ENCODE measurements at regions not wholly inside any gene's neighbourhood (a gene's known extent, or its start where the extent isn't known, plus 50 kb on each side); places are given as distances from the start of the nearest gene placed in this dataset.

DNA sequence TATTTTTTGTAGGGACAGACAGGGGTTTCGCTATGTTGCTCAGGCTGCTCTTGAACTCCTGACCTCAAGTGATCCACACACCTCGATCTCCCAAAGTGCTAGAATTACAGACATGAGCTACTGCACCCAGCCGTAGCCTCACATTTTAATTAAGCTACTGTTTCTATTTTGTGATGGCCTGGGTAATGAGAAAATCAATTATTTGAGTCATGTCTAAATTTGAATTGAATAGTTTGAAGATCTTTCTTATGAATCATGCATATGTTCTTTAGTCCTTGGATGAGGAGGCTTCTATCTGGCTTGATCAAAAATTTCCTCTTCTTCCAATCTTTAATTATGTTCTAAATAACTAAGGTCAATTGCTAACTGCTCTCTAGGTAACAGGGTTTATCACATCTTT, 175.0 kb downstream of the REEP3 start:
- Histone ChIP-seq H3K9me3 (ENCODE audit: control insufficient read depth in 2 of 2, low read length in 2 of 2) (no peaks in the 10 kb centered on the region), H3K4me3 (ENCODE audit: low read length in 2 of 2) (no peak overlapping the region), H3K9ac (ENCODE audit: low read length in 2 of 2) (no peak overlapping the region), H3K27me3 (ENCODE audit: control insufficient read depth in 1 of 2, insufficient read depth in 2 of 2, low read length in 2 of 2) (no peaks in the 10 kb centered on the region), H3K4me1 (ENCODE audit: control insufficient read depth, insufficient read depth, low read length) (peaks cover 21% of the 10 kb centered on the region), H3K36me3 (ENCODE audit: control insufficient read depth in 2 of 2, insufficient read depth in 2 of 2, low read length in 2 of 2) (no peaks in the 10 kb centered on the region), H3K27ac (ENCODE audit: low read length) (no peak overlapping the region)

DNA sequence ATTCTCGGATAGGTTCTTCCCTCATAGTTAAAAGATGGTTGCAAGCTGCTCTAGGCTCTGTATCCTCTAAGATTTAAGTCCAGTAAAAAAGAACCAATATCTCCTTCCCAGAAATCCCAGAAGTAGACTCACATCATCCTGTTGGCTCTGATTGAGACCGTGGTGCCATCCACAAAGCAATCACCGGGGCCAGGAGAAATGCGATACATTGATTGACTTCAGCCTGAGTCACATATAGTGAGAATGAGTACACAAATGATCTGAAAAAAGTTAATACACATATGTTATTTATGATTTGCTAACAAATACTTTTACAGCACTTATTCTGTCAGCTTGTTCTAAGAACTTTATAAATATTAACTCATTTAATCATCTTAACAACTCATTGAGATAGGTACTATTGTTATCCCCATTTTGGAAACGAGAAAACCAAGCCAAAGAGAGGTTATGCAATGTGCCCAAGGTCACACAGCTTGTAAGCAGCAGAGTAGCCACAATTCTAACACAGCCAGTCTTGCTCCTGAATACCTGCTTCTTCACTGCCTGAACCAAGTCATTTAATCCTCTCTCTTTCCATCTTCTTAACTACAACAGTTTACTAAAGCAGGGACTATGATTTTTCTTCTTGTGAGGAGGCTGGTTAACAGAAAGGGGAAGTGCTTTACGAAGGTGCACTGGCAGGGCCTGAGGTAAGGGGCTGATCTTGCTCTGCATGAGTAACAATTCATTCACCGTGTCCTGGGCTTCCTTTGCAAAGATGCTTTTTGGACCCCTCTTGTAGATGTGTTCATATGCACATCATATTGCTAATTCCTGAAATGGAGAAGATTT, 177.0 kb downstream of the REEP3 start:
- Histone ChIP-seq H3K9ac (ENCODE audit: low read length in 2 of 2) (no peak overlapping the region), H3K4me1 (ENCODE audit: control insufficient read depth, insufficient read depth, low read length) (peaks cover 21% of the 10 kb centered on the region), H3K9me3 (ENCODE audit: control insufficient read depth in 2 of 2, low read length in 2 of 2) (no peaks in the 10 kb centered on the region), H3K4me3 (ENCODE audit: low read length in 2 of 2) (no peak overlapping the region), H3K27ac (ENCODE audit: low read length) (peak overlapping the region; percentile 66), H3K27me3 (ENCODE audit: control insufficient read depth in 1 of 2, insufficient read depth in 2 of 2, low read length in 2 of 2) (no peaks in the 10 kb centered on the region), H3K36me3 (ENCODE audit: control insufficient read depth in 2 of 2, insufficient read depth in 2 of 2, low read length in 2 of 2) (no peaks in the 10 kb centered on the region)

DNA sequence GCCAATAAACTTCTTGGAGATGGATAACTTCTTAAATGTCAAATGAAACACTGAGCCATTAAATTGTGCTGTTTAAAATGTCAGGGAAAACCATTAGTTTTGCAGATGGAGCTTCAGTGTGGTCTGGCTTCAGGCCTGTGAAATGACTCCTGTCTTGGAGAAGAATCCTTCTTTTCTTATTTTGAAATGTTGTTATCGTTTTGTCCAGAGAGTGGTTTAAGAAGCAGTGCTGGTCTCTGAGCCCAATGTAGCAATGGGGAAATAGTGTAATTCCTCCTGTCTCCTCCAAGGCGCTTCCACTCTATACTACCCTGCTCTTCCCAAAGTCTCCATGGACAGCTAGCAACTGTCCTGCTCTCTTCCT, 177.6 kb downstream of the REEP3 start:
- peaks cover 21% of the 10 kb centered on the region for H3K4me1 ChIP-seq (ENCODE audit: control insufficient read depth, insufficient read depth, low read length)

DNA sequence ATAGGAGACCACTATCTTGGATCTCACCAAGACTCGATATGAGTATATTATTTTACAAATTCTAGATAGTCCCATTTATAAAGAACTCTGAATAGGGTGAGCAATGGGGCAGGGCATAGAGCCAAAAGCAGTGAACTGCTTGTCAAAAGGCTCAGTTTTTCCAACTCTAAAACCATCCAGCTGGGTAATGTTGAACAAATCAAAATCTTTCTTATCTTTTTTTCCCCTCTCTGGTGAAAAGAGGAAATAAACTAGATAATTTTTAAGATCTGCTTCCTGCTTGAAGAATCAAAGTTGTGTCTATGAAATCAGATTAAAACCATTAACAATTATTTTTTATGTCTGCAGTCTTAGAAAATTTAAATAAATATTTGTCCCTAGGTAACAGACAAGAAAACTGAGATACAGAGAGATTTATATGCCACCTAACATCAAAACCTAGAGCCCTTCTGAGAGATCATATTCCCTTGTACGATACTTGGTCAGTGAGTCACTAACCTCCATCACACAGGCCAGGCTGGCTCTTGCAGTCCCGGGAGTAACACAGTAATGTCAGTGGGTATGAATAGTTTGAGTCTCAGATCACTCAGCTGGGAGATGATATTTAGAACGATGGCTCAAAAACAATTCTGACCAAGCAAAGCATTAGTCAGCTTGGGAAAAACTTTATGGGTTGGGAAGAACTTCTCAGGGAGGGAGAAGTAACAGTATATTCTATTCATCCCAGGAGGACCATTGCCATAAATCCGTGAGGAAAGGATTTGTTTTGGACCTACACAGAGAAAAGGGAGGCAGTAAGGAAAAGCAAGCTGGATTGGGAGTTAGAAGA, 178.8 kb downstream of the REEP3 start:
- Histone ChIP-seq H3K4me1 (ENCODE audit: control insufficient read depth, insufficient read depth, low read length) (peaks cover 21% of the 10 kb centered on the region), H3K9ac (ENCODE audit: low read length in 2 of 2) (no peak overlapping the region), H3K4me3 (ENCODE audit: low read length in 2 of 2) (no peak overlapping the region), H3K27ac (ENCODE audit: low read length) (peak overlapping the region; percentile 66), H3K36me3 (ENCODE audit: control insufficient read depth in 2 of 2, insufficient read depth in 2 of 2, low read length in 2 of 2) (no peaks in the 10 kb centered on the region), H3K9me3 (ENCODE audit: control insufficient read depth in 2 of 2, low read length in 2 of 2) (no peaks in the 10 kb centered on the region), H3K27me3 (ENCODE audit: control insufficient read depth in 1 of 2, insufficient read depth in 2 of 2, low read length in 2 of 2) (no peaks in the 10 kb centered on the region)

More for the DNA sequence above, 177.6 kb downstream of the REEP3 start:
- Histone ChIP-seq H3K9me3 (ENCODE audit: control insufficient read depth in 2 of 2, low read length in 2 of 2) (no peaks in the 10 kb centered on the region), H3K36me3 (ENCODE audit: control insufficient read depth in 2 of 2, insufficient read depth in 2 of 2, low read length in 2 of 2) (no peaks in the 10 kb centered on the region), H3K27ac (ENCODE audit: low read length) (peak overlapping the region; percentile 66), H3K27me3 (ENCODE audit: control insufficient read depth in 1 of 2, insufficient read depth in 2 of 2, low read length in 2 of 2) (no peaks in the 10 kb centered on the region), H3K4me3 (ENCODE audit: low read length in 2 of 2) (no peak overlapping the region), H3K9ac (ENCODE audit: low read length in 2 of 2) (no peak overlapping the region)

DNA sequence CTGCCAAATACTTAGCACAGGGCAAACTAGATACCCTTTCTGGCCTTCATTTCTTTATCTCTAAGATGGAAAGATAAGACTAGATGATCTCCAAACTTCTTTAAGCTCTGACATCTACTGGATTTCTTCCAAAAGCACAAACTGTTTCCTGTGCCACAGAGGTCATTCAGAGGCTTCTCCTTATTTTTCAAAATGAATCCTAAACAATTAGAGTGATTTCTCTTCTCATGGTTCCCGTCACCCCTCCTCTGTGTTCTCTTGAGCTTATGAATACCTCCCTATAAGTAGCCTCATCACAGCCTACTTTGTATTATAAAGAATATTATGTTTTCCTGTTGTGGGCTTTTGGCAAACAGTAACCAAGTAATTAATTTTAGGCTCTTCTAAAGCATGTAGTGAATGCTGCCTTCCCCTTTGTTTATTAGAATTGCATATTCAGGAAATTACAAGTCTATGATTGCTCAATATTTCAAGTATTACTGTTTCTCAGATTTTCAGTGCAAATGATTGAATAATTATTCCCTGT, 179.5 kb downstream of the REEP3 start:
- no peaks in the 10 kb centered on the region for H3K9me3 ChIP-seq (ENCODE audit: control insufficient read depth in 2 of 2, low read length in 2 of 2)
- no peak overlapping the region for H3K9ac ChIP-seq (ENCODE audit: low read length in 2 of 2)
- H3K4me3 ChIP-seq (ENCODE audit: low read length in 2 of 2), result no peak overlapping the region
- H3K4me1 ChIP-seq (ENCODE audit: control insufficient read depth, insufficient read depth, low read length), result peaks cover 21% of the 10 kb centered on the region
- no peaks in the 10 kb centered on the region for H3K36me3 ChIP-seq (ENCODE audit: control insufficient read depth in 2 of 2, insufficient read depth in 2 of 2, low read length in 2 of 2)
- H3K27me3 ChIP-seq (ENCODE audit: control insufficient read depth in 1 of 2, insufficient read depth in 2 of 2, low read length in 2 of 2), result no peaks in the 10 kb centered on the region
- peak overlapping the region; percentile 66 for H3K27ac ChIP-seq (ENCODE audit: low read length)

DNA sequence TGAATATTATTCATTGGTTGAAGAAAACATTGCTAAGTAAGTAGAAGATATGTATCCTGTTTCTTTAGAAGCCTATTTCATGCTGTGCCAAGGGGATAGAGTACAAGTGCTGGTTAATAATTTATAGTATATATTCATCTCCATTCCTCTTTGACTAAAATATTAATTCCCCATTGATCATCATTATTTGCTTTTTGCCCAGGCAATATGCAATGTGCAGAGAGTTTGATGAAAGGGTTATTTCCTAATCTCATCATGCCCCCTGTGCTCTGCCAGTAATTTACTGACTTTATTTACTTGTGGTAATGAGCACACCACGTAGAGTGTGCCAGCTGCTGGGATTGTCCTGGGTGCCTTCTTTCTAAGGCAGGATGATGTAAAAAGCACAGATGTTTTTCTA, 180.9 kb downstream of the REEP3 start:
- H3K9ac ChIP-seq (ENCODE audit: low read length in 2 of 2), result no peak overlapping the region
- H3K27me3 ChIP-seq (ENCODE audit: control insufficient read depth in 1 of 2, insufficient read depth in 2 of 2, low read length in 2 of 2), result no peaks in the 10 kb centered on the region
- H3K4me1 ChIP-seq (ENCODE audit: control insufficient read depth, insufficient read depth, low read length), result peaks cover 21% of the 10 kb centered on the region
- H3K27ac ChIP-seq (ENCODE audit: low read length), result no peak overlapping the region
- H3K9me3 ChIP-seq (ENCODE audit: control insufficient read depth in 2 of 2, low read length in 2 of 2), result no peaks in the 10 kb centered on the region
- H3K4me3 ChIP-seq (ENCODE audit: low read length in 2 of 2), result no peak overlapping the region
- H3K36me3 ChIP-seq (ENCODE audit: control insufficient read depth in 2 of 2, insufficient read depth in 2 of 2, low read length in 2 of 2), result no peaks in the 10 kb centered on the region

DNA sequence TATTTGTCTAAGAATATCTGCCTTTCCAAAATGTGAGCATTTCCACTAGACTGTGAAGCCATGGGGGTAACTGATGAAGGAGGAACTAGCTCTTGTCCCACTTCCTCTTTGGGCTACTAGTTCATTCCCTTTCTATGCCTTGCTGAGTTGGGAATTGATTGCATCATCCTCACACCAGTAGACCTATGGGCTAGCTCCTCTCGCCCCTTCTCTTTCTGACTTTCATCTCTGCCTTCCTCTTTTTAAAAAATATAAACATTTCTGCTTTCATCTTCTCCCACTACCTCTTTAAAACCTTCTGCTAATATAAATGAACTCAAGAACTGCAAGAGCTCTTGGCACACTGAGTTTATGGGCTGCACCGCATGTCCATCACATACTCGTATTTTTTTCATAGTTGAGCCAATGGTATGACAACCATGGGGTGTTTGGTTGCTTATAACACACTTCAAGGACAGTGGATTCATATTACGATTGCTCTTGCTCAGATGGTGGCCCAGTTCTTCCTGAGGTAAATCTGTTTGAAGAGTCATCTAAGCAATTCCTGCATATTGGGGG, 182.0 kb downstream of the REEP3 start:
- Histone ChIP-seq H3K27ac (ENCODE audit: low read length) (no peak overlapping the region), H3K9ac (ENCODE audit: low read length in 2 of 2) (no peak overlapping the region), H3K4me1 (ENCODE audit: control insufficient read depth, insufficient read depth, low read length) (peaks cover 22% of the 10 kb centered on the region)

DNA sequence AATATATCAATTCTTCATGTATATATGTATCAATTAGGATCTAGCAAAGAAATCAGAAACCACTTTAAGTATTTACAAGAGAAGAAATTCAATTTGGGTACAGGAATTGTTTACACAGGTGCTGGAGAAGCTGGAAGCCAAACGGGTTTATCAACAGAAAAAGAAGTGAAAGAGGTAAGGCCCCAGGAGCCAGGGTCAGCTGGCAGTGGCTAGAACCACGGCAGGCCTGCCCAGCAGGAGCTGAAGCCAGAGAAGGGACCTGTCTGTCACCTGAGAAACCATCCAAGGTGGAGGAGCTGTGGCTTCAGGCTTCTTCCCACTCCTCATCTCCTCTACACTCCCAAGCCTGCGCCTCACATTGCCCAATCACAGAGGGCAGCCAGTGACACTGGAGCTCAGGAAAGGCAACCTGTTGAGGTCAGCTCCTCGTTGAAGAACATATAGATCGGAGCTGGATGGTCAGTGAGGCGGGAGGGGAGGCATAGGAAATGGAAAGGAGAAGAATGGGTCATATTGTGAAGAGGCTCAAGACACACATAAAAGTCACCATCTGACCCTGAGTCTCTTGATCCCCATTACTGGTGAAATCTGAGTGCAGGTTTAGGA, 182.6 kb downstream of the REEP3 start:
- Histone ChIP-seq H3K4me1 (ENCODE audit: control insufficient read depth, insufficient read depth, low read length) (peaks cover 23% of the 10 kb centered on the region), H3K9me3 (ENCODE audit: control insufficient read depth in 2 of 2, low read length in 2 of 2) (no peaks in the 10 kb centered on the region), H3K4me3 (ENCODE audit: low read length in 2 of 2) (no peak overlapping the region), H3K36me3 (ENCODE audit: control insufficient read depth in 2 of 2, insufficient read depth in 2 of 2, low read length in 2 of 2) (no peaks in the 10 kb centered on the region), H3K27me3 (ENCODE audit: control insufficient read depth in 1 of 2, insufficient read depth in 2 of 2, low read length in 2 of 2) (no peaks in the 10 kb centered on the region), H3K27ac (ENCODE audit: low read length) (no peak overlapping the region), H3K9ac (ENCODE audit: low read length in 2 of 2) (no peak overlapping the region)

More for the DNA sequence above, 182.0 kb downstream of the REEP3 start:
- Histone ChIP-seq H3K9me3 (ENCODE audit: control insufficient read depth in 2 of 2, low read length in 2 of 2) (no peaks in the 10 kb centered on the region), H3K27me3 (ENCODE audit: control insufficient read depth in 1 of 2, insufficient read depth in 2 of 2, low read length in 2 of 2) (no peaks in the 10 kb centered on the region), H3K4me3 (ENCODE audit: low read length in 2 of 2) (no peak overlapping the region), H3K36me3 (ENCODE audit: control insufficient read depth in 2 of 2, insufficient read depth in 2 of 2, low read length in 2 of 2) (no peaks in the 10 kb centered on the region)

DNA sequence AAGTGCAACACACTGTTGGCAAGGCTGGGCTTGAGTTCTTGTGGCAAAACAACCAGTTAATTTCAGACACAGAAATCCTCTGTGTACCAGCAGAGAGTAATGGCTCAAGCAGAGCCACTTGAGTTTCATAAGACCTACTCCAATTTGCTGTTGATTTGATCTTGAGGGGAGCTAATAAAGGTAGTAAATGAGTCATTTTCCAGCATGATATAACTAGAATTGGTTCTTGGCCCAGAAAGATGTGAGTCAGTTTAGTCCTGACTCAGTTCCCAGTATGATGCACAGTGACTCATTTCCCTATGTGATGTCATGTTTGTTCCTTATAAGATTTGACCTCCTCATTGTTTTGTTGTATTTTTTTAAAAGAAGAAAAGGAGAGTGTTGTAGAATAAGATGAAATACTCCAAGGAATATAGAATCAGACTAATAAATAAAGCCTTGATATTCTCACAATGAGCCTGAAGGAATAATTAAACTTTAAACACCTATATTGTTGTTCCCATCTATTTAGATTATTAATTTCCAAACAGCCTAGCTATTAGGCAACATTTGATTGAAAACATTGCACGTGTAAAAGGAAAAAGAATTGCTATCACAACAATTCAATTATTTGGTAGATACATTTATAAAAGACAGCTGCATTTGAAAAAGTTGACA, 186.2 kb downstream of the REEP3 start:
- H3K9ac ChIP-seq (ENCODE audit: low read length in 2 of 2), result no peak overlapping the region
- H3K27me3 ChIP-seq (ENCODE audit: control insufficient read depth in 1 of 2, insufficient read depth in 2 of 2, low read length in 2 of 2), result no peaks in the 10 kb centered on the region
- peaks cover 25% of the 10 kb centered on the region for H3K4me1 ChIP-seq (ENCODE audit: control insufficient read depth, insufficient read depth, low read length)
- H3K4me3 ChIP-seq (ENCODE audit: low read length in 2 of 2), result no peak overlapping the region
- no peaks in the 10 kb centered on the region for H3K36me3 ChIP-seq (ENCODE audit: control insufficient read depth in 2 of 2, insufficient read depth in 2 of 2, low read length in 2 of 2)
- H3K9me3 ChIP-seq (ENCODE audit: control insufficient read depth in 2 of 2, low read length in 2 of 2), result no peaks in the 10 kb centered on the region
- H3K27ac ChIP-seq (ENCODE audit: low read length), result peak overlapping the region; percentile 53

DNA sequence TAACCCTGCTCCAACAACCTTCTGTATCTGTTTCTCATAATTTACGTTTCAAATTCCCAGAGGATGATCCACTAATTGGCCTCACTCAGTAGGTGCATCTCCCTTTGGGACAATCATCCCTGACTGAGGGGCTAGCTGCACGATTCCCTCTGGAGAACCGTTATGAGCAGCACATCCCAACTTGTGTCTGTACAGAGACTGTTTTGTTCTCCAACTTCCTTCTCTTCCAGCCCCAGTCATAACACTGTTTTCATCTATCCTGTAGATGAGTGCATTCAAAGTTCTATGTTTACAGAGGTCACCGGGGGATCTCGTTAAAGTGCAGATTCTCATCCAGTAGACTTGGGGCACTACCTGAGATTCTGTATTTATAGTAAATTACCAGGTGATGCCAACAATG, 187.2 kb downstream of the REEP3 start:
- H3K27ac ChIP-seq (ENCODE audit: low read length), result peak overlapping the region; percentile 7
- H3K9ac ChIP-seq (ENCODE audit: low read length in 2 of 2), result no peak overlapping the region
- H3K9me3 ChIP-seq (ENCODE audit: control insufficient read depth in 2 of 2, low read length in 2 of 2), result no peaks in the 10 kb centered on the region
- H3K4me1 ChIP-seq (ENCODE audit: control insufficient read depth, insufficient read depth, low read length), result peaks cover 35% of the 10 kb centered on the region
- no peaks in the 10 kb centered on the region for H3K36me3 ChIP-seq (ENCODE audit: control insufficient read depth in 2 of 2, insufficient read depth in 2 of 2, low read length in 2 of 2)
- no peaks in the 10 kb centered on the region for H3K27me3 ChIP-seq (ENCODE audit: control insufficient read depth in 1 of 2, insufficient read depth in 2 of 2, low read length in 2 of 2)
- no peak overlapping the region for H3K4me3 ChIP-seq (ENCODE audit: low read length in 2 of 2)

Measured in stomach smooth muscle (tissue), 2 donors.